ENCODE measurements at regions not wholly inside any gene's neighbourhood (a gene's known extent, or its start where the extent isn't known, plus 50 kb on each side); places are given as distances from the start of the nearest gene placed in this dataset.
A peak's percentile ranks its signal among the peaks of the same experiment; 100 is the strongest.

DNA sequence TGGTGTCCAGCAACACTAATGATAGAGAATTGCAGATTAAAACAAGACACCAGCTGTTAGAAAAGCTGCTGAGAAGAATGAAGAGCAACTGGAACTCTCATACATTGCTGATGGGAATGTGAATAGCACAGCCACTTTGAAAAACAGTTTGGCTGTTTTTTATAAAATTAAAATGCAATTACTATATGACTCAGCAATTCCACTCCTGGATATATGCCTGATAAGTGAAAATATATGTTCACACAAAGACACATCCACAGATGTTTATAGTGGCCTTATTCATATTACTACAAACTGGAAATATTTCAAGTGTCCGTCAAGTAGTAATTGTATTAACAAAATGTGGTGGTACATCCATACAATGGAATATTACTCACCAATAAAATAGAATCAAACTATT is 99.7 kb upstream of the HAO2 start:
- H3K4me3 ChIP-seq (ENCODE audit: low read depth, low read length) = no peak overlapping the region
- TF ChIP-seq, protein P1, sequence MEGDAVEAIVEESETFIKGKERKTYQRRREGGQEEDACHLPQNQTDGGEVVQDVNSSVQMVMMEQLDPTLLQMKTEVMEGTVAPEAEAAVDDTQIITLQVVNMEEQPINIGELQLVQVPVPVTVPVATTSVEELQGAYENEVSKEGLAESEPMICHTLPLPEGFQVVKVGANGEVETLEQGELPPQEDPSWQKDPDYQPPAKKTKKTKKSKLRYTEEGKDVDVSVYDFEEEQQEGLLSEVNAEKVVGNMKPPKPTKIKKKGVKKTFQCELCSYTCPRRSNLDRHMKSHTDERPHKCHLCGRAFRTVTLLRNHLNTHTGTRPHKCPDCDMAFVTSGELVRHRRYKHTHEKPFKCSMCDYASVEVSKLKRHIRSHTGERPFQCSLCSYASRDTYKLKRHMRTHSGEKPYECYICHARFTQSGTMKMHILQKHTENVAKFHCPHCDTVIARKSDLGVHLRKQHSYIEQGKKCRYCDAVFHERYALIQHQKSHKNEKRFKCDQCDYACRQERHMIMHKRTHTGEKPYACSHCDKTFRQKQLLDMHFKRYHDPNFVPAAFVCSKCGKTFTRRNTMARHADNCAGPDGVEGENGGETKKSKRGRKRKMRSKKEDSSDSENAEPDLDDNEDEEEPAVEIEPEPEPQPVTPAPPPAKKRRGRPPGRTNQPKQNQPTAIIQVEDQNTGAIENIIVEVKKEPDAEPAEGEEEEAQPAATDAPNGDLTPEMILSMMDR (IDR thresholded peaks at IDR 0.05; ENCODE audit: borderline replicate concordance, insufficient read depth, low read depth, low read length) = no peak

DNA sequence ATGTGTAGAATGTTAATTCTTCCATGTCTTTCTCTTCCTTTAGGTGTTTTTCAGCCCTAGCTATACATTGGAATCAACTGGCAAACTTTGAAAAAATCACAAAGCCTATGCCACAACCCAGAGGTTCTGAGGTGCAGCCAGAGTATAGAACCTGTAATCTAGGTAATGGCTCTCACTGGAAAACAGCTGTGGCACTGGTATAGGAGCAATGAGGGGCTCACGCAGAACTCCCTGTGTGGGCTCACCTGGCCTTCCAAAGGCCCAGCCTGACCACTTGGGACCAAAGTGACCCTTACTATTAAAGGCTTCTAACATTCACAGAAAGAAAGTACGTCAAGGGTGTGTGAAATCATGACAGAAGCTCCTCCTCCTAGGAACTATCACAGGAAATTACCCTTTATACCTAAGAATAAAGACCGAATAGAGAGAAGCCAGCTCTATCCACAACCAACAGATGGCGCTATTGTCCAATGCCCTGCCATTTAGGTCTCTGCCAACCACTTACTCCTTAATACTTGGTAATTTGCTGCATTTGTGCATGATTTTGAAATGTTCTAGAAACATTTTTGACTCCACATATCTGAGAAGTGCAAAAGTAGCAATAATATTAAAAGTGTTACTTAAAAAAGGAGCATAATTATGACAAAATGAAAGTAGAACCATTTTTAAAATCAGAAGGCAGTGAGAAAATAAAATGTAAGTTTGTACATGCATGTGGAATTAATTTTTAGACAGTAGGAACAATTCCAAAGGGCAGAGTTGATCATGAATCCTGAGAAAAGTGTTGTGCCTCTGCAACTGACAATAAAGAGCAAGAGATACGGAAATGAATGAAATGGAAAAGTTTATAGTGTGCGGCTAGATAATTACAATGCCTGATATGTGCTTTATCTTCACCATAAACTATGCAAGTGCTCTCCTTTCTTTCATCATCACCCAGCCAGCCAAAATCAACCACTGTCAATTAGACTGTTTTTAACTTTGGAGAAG is 93.1 kb upstream of the HAO2 start:
- H3K4me3 ChIP-seq (ENCODE audit: low read depth, low read length) = no peak overlapping the region
- TF ChIP-seq, protein P1 (IDR thresholded peaks at IDR 0.05; ENCODE audit: borderline replicate concordance, insufficient read depth, low read depth, low read length) = peak; percentile 82

DNA sequence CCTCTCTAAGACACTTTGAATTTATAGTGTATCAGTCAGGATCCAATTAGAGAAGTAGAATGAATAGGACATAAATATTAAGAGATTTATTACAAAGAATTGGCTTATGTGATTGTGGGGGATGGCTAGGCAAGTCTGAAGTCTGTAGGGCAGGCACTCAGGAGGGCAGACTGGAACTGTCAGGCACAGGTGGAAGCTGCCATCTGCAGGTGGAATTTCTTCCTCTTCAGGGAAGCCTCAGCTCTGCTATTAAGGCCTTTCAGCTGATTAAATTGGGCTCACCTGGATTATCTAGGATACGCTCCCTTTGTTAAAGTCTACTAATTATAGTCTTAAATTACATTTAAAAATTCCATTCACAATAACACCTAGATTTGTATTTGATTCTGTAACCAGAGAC is 92.0 kb upstream of the HAO2 start:
- no peak overlapping the region for H3K4me3 ChIP-seq (ENCODE audit: low read depth, low read length)
- TF ChIP-seq, protein P1 (IDR thresholded peaks at IDR 0.05; ENCODE audit: borderline replicate concordance, insufficient read depth, low read depth, low read length) = no peak

DNA sequence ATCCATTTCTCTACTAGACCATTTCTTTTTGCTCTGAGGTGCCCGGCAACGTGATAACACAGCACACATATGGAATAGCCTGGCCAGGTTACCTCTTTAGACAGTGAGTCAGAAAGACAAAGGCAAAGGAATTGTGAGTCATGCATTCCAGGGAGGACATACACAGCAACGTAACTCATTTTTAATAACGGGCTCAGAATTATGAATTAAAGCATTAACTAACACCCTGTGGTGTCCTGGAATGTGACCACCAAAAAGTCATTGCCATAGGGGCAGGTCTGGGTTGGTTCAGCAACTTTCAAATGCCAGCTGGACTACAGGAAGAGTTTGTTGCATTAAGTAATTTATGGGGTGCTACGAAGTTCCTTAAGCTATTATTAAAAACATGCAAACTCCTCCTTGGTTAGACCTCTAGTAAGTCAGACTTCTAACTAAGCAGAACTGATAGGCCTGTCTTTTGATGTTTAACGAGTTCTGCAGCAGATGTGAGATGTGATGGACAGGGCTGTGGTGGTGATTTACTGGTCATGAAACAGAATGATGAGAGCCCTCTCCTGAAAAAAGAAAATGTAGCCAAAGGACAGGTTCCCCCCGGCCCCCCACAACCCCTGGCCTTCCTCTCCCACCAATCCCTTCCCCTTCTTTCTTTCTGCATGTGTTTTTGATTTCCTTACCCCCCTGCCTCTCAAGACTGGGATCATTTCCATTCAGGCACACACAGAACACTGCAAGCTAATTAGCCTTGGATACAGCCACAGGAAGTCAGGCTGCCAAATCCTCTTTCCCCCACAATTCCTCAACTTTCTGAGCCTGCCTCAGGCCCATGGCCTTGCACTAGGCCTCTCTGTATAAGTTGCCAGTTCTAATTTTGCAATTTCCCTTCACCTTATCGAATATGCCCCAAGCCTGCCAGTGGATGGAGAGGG is 88.9 kb upstream of the HAO2 start:
- H3K4me3 ChIP-seq (ENCODE audit: low read depth, low read length) = no peak overlapping the region
- TF ChIP-seq, protein P1 (IDR thresholded peaks at IDR 0.05; ENCODE audit: borderline replicate concordance, insufficient read depth, low read depth, low read length) = no peak

DNA sequence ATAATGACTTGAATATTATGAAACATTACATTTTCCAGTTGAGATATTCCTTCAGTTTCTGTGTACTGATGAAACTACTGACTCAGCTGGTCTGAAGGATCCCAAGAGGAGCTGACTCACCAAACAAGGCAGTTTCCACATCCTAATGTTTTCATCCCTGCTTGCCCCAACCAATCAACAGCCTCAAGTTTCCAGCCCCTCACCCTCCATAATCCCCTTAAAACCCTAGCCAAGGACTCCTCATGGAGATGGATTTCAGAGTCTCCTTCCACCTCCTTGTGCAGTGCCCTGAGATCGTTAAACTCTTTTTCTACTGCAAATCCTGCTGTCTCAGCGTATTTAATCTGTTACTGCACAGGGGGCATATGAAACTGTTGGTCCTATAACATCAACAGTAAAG is 83.1 kb upstream of the HAO2 start:
- TF ChIP-seq, protein P1 (IDR thresholded peaks at IDR 0.05; ENCODE audit: borderline replicate concordance, insufficient read depth, low read depth, low read length) = no peak
- no peak overlapping the region for H3K4me3 ChIP-seq (ENCODE audit: low read depth, low read length)

DNA sequence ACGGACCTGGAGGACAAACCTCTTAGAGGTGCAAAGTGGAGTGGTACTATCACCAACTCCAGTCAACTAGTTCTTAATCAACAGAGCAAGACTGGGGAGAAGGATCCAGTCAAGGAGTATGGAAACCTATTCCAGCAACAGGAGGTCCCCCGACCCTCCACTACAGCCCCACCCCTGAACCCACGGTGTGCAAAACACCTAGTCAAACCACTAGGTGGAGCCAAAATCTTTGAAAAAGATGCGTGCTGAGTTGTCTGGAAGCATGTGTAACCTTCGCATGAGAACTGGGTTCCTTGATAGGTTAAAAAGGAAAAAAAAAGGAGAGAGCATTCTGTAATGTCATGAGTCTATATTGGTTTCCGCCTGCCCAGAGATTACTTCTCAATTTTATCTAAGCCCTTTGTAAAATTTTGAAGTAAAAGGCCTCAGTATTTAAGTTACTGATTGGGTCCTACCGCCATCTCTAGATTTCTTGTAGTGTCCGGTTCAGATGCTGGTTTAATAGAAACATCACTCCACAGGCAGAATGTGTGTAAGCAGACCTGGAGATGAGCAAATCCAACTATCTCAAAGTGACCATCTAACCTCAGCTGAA is 81.9 kb upstream of the HAO2 start:
- TF ChIP-seq, protein P1 (IDR thresholded peaks at IDR 0.05; ENCODE audit: borderline replicate concordance, insufficient read depth, low read depth, low read length) = peak; percentile 66; the same call in 1 of the 2 replicates
- H3K4me3 ChIP-seq (ENCODE audit: low read depth, low read length) = no peak overlapping the region
